GM23248 (cell line): ENCODE measurements at regions not wholly inside any gene's neighbourhood (a gene's known extent, or its start where the extent isn't known, plus 50 kb on each side); places are given as distances from the start of the nearest gene placed in this dataset.
"Not testable (repeated sequence)": the region's sequence is repeated elsewhere in the genome, so short reads cannot be mapped to it uniquely, and the experiment has no call there.

Source experiments
- DNase-seq: peaks from one replicate; pipeline ENCODE4 v3.0.0-alpha.2; 2015
- H2AFZ ChIP-seq: fragments of 200-600 bp; sonication (generic); 2 replicates; pipeline ENCODE4 v1.6.1; 2016; ENCODE audit warnings: antibody characterized with exemption
- H3F3A ChIP-seq: fragments of 200-600 bp; sonication (generic); 2 replicates; pipeline ENCODE4 v1.6.1; 2016; ENCODE audit warnings: mild to moderate bottlenecking, antibody characterized with exemption, mixed run types; ENCODE audit not compliant: insufficient read depth
- H3K27ac ChIP-seq: fragments of 200-600 bp; sonication (generic); 2 replicates; pipeline ENCODE4 v1.5.1; 2016; ENCODE audit warnings: mild to moderate bottlenecking
- H3K27me3 ChIP-seq: fragments of 200-600 bp; sonication (generic); replicated peaks from 2 replicates; pipeline ENCODE4 v1.6.1; 2016; ENCODE audit warnings: mild to moderate bottlenecking; ENCODE audit not compliant: insufficient read depth
- H3K36me3 ChIP-seq: fragments of 200-600 bp; sonication (generic); 2 replicates; pipeline ENCODE4 v1.6.1; 2016; ENCODE audit warnings: low read depth, mild to moderate bottlenecking
- H3K4me1 ChIP-seq: fragments of 200-600 bp; sonication (generic); 2 replicates; pipeline ENCODE4 v1.6.1; 2016; ENCODE audit warnings: mild to moderate bottlenecking; ENCODE audit not compliant: insufficient read depth
- H3K4me2 ChIP-seq: fragments of 200-600 bp; sonication (generic); one replicate; pipeline ENCODE4 v1.6.1; 2016; ENCODE audit warnings: mild to moderate bottlenecking; ENCODE audit not compliant: unreplicated experiment
- H3K4me3 ChIP-seq: fragments of 200-600 bp; sonication (generic); 2 replicates; pipeline ENCODE4 v1.5.1; 2016; ENCODE audit warnings: mild to moderate bottlenecking
- H3K79me2 ChIP-seq: fragments of 200-600 bp; sonication (generic); 2 replicates; pipeline ENCODE4 v1.6.1; 2016; ENCODE audit warnings: mild to moderate bottlenecking; ENCODE audit not compliant: insufficient read depth
- H3K9ac ChIP-seq: fragments of 200-600 bp; sonication (generic); 2 replicates; pipeline ENCODE4 v1.6.1; 2016; ENCODE audit warnings: mild to moderate bottlenecking
- H3K9me2 ChIP-seq: fragments of 200-600 bp; sonication (generic); 2 replicates; pipeline ENCODE4 v1.6.1; 2016; ENCODE audit warnings: mixed run types, mild to moderate bottlenecking, moderate library complexity; ENCODE audit not compliant: insufficient read depth
- H3K9me3 ChIP-seq: fragments of 200-600 bp; sonication (generic); one replicate; pipeline ENCODE4 v1.6.1; 2017; ENCODE audit warnings: low read depth
- H4K20me1 ChIP-seq: fragments of 200-600 bp; sonication (generic); 2 replicates; pipeline ENCODE4 v1.6.0; 2016; ENCODE audit not compliant: insufficient read depth
- EZH2 ChIP-seq: fragments of 200-600 bp; sonication (generic); IDR thresholded peaks from 2 replicates; pipeline ENCODE4 v1.6.1; 2018; ENCODE audit warnings: antibody characterized with exemption, mild to moderate bottlenecking; ENCODE audit not compliant: insufficient read depth, poor library complexity, severe bottlenecking
- EZH2phosphoT487 ChIP-seq: fragments of 200-600 bp; sonication (generic); IDR thresholded peaks from 2 replicates; pipeline ENCODE4 v1.6.1; 2018; ENCODE audit warnings: antibody characterized with exemption, moderate library complexity, mild to moderate bottlenecking, low read depth; ENCODE audit not compliant: insufficient read depth
- WGBS, 2 experiments: methylation state at CpG; one replicate each; pipeline ENCODE4 v1.1.6; 2015 to 2017; ENCODE audit warnings: low lambda C conversion rate in 2 of 2, low coverage in 1 of 2; ENCODE audit errors: missing lambda C conversion rate in 2 of 2; 5-methylcytosine and 5-hydroxymethylcytosine counted together
- in situ Hi-C: fragments of 300-500 bp; cut with MboI; formaldehyde crosslinking; loops from 2 replicates; pipeline ENCODE4 v1.15.0; 2020

DNA sequence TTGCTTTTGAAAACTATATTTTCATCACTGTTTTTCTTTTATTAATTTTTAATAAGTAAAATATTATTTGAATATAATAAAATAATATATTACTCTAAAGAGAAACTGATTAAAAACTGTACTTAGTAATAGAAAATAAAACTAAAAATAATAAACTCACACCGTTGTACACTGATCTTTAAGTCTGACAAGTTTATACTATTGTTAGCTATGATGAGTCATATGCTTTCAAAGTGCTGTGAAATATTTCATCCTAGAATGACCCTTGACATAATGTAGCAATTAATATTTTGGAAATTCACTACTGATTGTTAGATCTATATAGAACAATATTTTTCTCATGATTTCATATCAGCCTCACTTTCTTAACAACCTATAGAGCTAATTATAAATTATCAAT lies 1040.6 kb upstream of the SPRY2 start:
- no peak overlapping the region for H3K4me2 ChIP-seq
- in situ Hi-C loops: no loop called here
- H3K4me1 ChIP-seq: no peaks in the 10 kb centered on the region
- no peak overlapping the region for H3K4me3 ChIP-seq
- H3K9ac ChIP-seq: no peak overlapping the region
- H2AFZ ChIP-seq: no peak overlapping the region
- no peak for TF ChIP-seq EZH2
- TF ChIP-seq EZH2phosphoT487: no peak
- no peaks in the 10 kb centered on the region for H3K9me3 ChIP-seq
- no peaks in the 10 kb centered on the region for H3K36me3 ChIP-seq
- no peak overlapping the region for H3K27ac ChIP-seq
- no peaks in the 10 kb centered on the region for H4K20me1 ChIP-seq
- no peaks in the 10 kb centered on the region for H3K9me2 ChIP-seq
- DNase-seq: no peak
- 46 to 62% methylated on average over 1 of the region's 1 CpG for WGBS, 2 experiments
- H3K79me2 ChIP-seq: no peaks in the 10 kb centered on the region
- no peaks in the 10 kb centered on the region for H3F3A ChIP-seq
- H3K27me3 ChIP-seq: no peaks in the 10 kb centered on the region

DNA sequence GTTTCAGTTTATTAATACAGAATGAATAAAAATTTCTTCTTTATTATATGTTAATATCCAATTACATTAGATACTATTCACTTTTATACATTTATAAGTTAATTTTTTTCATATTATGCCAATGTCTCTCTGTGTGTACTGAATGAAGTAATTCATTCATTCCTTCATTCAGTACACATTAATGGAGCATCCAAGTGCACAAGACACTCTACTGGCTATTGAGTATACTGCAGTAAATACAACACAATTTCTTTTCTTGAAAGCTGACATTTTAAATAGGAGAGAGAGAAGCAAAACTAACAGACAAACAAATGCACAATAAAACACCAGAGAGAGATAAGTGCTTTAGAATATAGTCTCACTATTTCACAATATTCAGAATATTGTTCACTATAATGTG lies 1038.3 kb upstream of the SPRY2 start:
- TF ChIP-seq EZH2: no peak
- TF ChIP-seq EZH2phosphoT487: no peak
- Histone ChIP-seq H3K4me3 (no peak overlapping the region), H3K9me3 (no peaks in the 10 kb centered on the region), H3F3A (no peaks in the 10 kb centered on the region), H3K36me3 (no peaks in the 10 kb centered on the region), H4K20me1 (no peaks in the 10 kb centered on the region), H3K4me1 (no peaks in the 10 kb centered on the region), H2AFZ (no peak overlapping the region), H3K9me2 (no peaks in the 10 kb centered on the region), H3K4me2 (no peak overlapping the region), H3K9ac (no peak overlapping the region), H3K27me3 (no peaks in the 10 kb centered on the region), H3K79me2 (no peaks in the 10 kb centered on the region), H3K27ac (no peak overlapping the region)
- DNase-seq: no peak
- in situ Hi-C loops: no loop called here

DNA sequence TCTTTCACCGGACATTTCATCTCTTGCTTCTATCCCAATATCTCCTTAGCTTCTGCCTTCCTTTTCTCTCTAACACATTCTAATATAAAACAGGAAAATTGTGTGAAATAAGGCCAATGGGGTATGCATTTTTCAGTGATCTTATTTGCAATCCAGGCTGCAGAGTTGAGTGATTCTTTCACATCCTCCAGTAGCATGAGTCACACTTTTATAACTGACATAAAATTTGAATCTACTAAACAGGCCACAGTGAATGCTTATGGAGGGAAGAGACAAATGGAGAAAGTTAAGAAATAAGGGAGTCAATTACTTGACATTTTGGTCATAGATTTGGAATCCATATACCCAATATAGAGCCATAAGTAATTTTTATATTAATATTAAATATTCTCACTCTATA lies 1037.0 kb upstream of the SPRY2 start:
- Histone ChIP-seq H3F3A (no peaks in the 10 kb centered on the region), H3K27ac (no peak overlapping the region), H3K9me2 (no peaks in the 10 kb centered on the region), H3K4me1 (no peaks in the 10 kb centered on the region), H2AFZ (no peak overlapping the region), H3K4me3 (no peak overlapping the region), H3K79me2 (no peaks in the 10 kb centered on the region), H3K9me3 (no peaks in the 10 kb centered on the region), H3K4me2 (no peak overlapping the region), H4K20me1 (no peaks in the 10 kb centered on the region), H3K9ac (no peak overlapping the region), H3K27me3 (no peaks in the 10 kb centered on the region), H3K36me3 (no peaks in the 10 kb centered on the region)
- TF ChIP-seq EZH2phosphoT487 (no peak), EZH2 (no peak)
- 56 to 58% methylated on average over 1 of the region's 1 CpG for WGBS, 2 experiments
- DNase-seq: no peak
- in situ Hi-C loops: no loop called here

DNA sequence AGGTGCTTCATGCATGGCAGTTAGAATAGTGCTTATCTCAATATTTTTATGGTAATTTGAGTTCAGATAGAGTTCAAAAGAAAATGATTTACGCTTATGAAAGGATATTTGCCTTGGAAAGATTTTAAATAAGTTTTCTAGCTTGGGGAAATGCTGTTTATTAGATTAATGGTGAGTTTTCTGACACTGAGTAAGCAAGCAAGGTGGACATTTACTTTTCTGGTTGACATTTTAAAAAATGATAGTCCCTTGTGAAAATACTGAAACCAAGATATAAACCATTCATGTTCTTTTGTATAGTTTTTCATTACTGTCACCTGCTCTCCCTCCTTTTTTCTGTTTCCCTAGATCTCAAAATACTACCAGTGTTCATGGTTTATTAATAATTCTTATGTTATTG lies 1034.8 kb upstream of the SPRY2 start:
- Histone ChIP-seq H3K36me3 (no peaks in the 10 kb centered on the region), H3K4me2 (no peak overlapping the region), H3F3A (no peaks in the 10 kb centered on the region), H3K9ac (no peak overlapping the region), H2AFZ (no peak overlapping the region), H3K79me2 (no peaks in the 10 kb centered on the region), H3K4me1 (no peaks in the 10 kb centered on the region), H3K9me2 (no peaks in the 10 kb centered on the region), H3K27me3 (no peaks in the 10 kb centered on the region), H4K20me1 (no peaks in the 10 kb centered on the region), H3K27ac (no peak overlapping the region), H3K9me3 (no peaks in the 10 kb centered on the region), H3K4me3 (no peak overlapping the region)
- no peak for DNase-seq
- 3 to 9% methylated on average over 1 of the region's 1 CpG for WGBS, 2 experiments
- no peak for TF ChIP-seq EZH2phosphoT487
- no peak for TF ChIP-seq EZH2
- in situ Hi-C loops: no loop called here

DNA sequence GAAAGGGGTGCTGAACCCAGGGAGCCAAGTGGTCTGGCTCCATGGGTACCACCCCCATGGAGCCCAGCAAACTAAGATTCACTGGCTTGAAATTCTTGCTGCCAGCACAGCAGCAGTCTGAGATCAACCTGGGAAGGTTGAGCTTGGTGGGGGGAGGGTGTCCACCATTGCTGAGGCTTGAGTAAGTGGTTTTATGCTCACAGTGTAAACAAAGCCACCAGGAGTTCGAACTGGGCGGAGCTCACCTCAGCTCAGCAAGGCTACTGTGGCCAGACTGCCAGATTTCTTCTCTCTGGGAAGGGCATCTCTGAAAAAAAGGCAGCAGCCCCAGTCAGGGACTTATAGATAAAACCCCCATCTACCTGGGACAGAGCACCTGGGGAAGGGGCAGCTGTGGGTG lies 1021.8 kb upstream of the SPRY2 start:
- H3K36me3 ChIP-seq, H3K79me2 ChIP-seq, H3F3A ChIP-seq, H3K9me2 ChIP-seq, H3K27ac ChIP-seq, H3K9me3 ChIP-seq, H3K4me1 ChIP-seq, DNase-seq, H3K4me3 ChIP-seq, H3K9ac ChIP-seq, H4K20me1 ChIP-seq, H3K4me2 ChIP-seq, H2AFZ ChIP-seq, in situ Hi-C loops, H3K27me3 ChIP-seq: not testable (repeated sequence)
- WGBS, 2 experiments: 18 to 27% methylated on average over 2 of the region's 2 CpGs
